ENCODE measurements at regions not wholly inside any gene's neighbourhood (a gene's known extent, or its start where the extent isn't known, plus 50 kb on each side); places are given as distances from the start of the nearest gene placed in this dataset.

DNA sequence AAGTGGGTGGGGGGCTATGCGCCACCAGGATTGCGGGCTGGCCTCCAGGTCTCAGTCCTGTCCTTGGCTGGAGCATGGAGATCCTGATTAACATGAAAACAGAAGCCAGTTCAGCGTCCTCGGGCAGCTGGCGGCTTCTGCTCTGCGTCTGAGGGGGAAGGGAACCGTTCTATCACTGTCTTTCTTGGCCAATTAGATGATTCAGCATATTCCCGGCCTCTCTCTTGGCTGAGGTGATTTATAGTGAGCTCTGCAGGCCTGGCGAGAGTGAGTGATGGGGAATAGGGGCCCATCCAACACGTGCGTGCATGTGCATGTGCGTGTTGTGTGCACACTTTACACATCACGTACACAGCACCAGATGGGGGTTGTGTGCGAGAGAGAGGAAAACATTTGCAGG is 145.8 kb upstream of the ATP6AP2 start:
- Mint-ChIP-seq H3K36me3 (no peaks in the 10 kb centered on the region), H3K9me3 (peaks cover 4% of the 10 kb centered on the region), H3K27me3 (no peaks in the 10 kb centered on the region), H3K4me3 (no peak overlapping the region), H3K27ac (no peak overlapping the region), H3K4me1 (peaks cover 6% of the 10 kb centered on the region)
- ATAC-seq (ENCODE audit: low read depth) (no peak), DNase-seq (no peak)
- POLR2A ChIA-PET, result no interaction called here

DNA sequence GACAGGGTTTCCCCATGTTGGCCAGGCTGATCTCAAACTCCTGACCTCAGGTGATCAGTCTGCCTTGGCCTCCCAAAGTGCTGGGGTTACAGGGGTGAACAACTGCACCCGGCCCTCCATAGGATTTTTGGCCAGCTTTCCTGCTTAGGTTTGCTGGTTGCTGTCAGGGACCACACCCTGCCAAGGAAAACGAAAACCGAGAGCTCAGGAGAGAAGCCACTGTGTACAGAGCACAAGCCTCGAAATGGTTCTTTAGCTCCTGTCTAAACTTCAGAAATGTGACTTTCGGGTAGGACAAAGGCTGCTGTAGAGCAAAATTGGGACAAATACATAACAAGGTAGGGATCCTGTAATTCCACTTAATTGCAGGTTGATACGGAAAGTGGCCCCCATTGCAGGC is 146.3 kb upstream of the ATP6AP2 start:
- DNase-seq (no peak), ATAC-seq (ENCODE audit: low read depth) (no peak)
- Mint-ChIP-seq H3K27ac (no peak overlapping the region), H3K9me3 (peaks cover 4% of the 10 kb centered on the region), H3K4me3 (no peak overlapping the region), H3K4me1 (peaks cover 3% of the 10 kb centered on the region), H3K36me3 (no peaks in the 10 kb centered on the region), H3K27me3 (no peaks in the 10 kb centered on the region)
- POLR2A ChIA-PET, result no interaction called here

DNA sequence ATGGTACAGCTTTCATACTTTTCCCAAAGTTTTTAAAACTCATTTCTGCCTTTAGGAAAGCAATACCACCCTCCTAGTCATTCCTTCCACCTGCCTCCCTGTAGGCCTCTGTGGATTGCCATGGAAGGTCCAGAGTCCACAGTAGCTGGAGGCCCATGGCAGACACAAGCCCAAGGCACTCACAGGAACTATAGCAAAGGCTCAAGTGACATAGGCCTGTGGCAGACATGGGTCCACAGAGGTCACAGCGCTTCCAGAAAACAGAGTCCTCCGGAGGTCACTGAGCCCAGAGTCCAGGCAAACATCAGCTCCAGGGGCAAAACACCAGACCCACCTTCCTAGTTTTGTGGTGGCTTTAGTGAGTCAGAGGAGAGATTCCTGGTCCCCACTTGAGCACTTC is 147.6 kb upstream of the ATP6AP2 start:
- Mint-ChIP-seq H3K27me3 (no peaks in the 10 kb centered on the region), H3K36me3 (no peaks in the 10 kb centered on the region), H3K9me3 (peaks cover 4% of the 10 kb centered on the region), H3K4me1 (no peaks in the 10 kb centered on the region), H3K4me3 (no peak overlapping the region), H3K27ac (no peak overlapping the region)
- DNase-seq (no peak), ATAC-seq (ENCODE audit: low read depth) (no peak)
- POLR2A ChIA-PET, result no interaction called here

DNA sequence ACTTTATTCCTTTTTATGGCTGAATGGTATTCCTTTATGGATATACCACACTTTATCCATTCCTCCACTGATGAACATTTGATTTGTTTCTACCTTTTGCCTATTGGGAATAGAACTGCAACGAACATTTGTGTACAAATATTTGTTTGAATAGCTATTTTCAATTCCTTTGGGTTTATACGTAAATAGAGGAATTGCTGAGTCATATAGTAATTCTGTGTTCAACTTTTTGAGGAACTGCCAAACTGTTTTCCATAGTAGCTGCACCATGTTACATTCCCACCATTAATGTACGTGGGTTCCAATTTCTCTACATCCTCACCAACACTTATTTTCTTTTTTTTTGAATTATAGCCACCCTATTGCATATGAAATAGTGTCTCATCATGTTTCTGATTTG is 156.5 kb upstream of the ATP6AP2 start:
- POLR2A ChIA-PET, result no interaction called here
- H3K36me3 Mint-ChIP-seq, result no peaks in the 10 kb centered on the region

DNA sequence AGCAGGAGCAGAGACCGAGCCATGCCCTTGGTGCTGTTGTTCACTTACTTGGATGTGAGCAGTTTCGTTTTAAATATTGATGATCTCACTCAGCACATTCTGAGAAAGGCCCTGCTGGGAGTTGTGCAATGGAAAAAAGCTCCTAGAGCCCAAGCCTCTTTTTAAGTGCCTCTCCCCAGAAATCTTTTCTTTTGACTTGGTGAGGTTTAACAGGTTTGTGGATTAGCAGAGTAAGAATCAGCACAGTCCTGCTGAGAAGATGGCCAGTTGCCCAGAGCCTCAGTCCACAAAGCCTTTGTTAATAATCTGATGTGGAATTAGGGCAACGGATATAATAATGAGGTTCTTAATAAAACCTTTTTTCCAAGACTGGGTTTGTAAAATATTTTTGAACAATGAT is 157.5 kb upstream of the ATP6AP2 start:
- Mint-ChIP-seq H3K27ac (no peak overlapping the region), H3K4me1 (peaks cover 14% of the 10 kb centered on the region), H3K4me3 (no peak overlapping the region), H3K27me3 (peaks cover 14% of the 10 kb centered on the region), H3K9me3 (peaks cover 1% of the 10 kb centered on the region), H3K36me3 (no peaks in the 10 kb centered on the region)
- POLR2A ChIA-PET, result no interaction called here
- ATAC-seq (ENCODE audit: low read depth) (no peak), DNase-seq (no peak)

More for the DNA sequence above, 156.5 kb upstream of the ATP6AP2 start:
- Mint-ChIP-seq H3K4me1 (peaks cover 6% of the 10 kb centered on the region), H3K27me3 (peaks cover 14% of the 10 kb centered on the region), H3K27ac (no peak overlapping the region), H3K9me3 (peaks cover 1% of the 10 kb centered on the region), H3K4me3 (no peak overlapping the region)
- DNase-seq, result no peak
- ATAC-seq (ENCODE audit: low read depth), result no peak

DNA sequence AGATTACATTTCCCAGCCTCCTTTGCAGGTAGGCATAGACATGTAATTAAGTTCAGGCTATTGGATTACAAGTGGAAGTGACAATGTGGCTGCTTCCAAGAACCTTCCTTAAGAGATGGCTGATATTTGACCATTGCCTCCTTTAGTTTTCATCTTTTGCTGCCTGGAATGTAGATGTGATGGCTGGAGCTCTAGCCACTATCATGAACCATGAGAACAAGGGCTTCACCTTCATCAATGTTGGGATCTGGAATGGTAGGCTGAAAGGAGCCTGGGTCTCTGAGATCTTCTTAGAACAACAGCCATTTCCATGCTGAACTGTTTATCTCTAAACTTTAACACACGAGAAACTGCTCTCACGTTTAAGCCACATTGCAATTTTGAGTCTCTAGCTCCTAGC is 158.7 kb upstream of the ATP6AP2 start:
- POLR2A ChIA-PET, result no interaction called here
- no peak for ATAC-seq (ENCODE audit: low read depth)
- peaks cover 15% of the 10 kb centered on the region for H3K4me1 Mint-ChIP-seq

DNA sequence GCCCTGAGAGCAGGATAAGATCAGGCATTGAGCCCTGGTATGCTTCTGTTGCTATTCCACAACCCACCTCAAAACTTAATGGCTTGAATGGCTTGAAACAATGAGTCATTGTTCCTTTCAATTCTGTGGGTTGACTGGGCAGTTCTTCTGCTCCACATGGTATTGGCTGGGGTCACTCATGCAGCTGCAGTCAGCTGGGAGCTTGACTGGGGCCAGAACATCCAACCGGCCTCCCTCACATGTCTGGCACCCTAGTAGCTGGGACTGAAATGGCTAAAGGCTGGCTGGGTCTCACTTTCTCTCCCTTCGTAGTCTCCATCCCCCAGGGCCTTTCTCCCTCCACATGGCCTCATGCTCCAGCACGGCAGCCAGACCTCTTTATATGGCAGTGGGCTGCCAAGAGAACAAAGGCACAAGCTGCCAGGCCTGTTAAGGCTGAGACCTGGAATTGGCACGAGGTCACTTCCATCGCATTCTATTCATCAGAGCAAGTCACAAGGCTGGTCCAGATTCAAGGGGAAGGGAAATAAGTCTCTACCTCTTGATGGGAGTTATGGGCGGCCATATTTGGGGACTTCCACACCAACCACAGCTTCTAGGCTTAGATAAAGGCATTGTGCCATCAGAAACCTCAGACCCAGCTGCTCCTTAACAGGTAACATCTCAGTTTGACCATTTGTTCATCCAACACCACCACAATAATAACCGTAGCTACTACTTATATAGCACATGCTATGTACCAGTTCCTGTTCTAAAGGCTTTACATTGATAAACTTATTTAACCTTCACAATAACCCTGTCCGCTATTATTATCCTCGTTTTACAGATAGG is 159.7 kb upstream of the ATP6AP2 start:
- Mint-ChIP-seq H3K27me3 (peaks cover 21% of the 10 kb centered on the region), H3K4me3 (no peak overlapping the region), H3K36me3 (no peaks in the 10 kb centered on the region), H3K4me1 (peaks cover 15% of the 10 kb centered on the region), H3K9me3 (no peaks in the 10 kb centered on the region), H3K27ac (no peak overlapping the region)
- DNase-seq (no peak), ATAC-seq (ENCODE audit: low read depth) (no peak)
- POLR2A ChIA-PET, result no interaction called here

More for the DNA sequence above, 158.7 kb upstream of the ATP6AP2 start:
- H3K9me3 Mint-ChIP-seq, result peaks cover 1% of the 10 kb centered on the region
- peaks cover 20% of the 10 kb centered on the region for H3K27me3 Mint-ChIP-seq
- no peak overlapping the region for H3K27ac Mint-ChIP-seq
- no peak overlapping the region for H3K4me3 Mint-ChIP-seq
- DNase-seq, result no peak
- H3K36me3 Mint-ChIP-seq, result no peaks in the 10 kb centered on the region

DNA sequence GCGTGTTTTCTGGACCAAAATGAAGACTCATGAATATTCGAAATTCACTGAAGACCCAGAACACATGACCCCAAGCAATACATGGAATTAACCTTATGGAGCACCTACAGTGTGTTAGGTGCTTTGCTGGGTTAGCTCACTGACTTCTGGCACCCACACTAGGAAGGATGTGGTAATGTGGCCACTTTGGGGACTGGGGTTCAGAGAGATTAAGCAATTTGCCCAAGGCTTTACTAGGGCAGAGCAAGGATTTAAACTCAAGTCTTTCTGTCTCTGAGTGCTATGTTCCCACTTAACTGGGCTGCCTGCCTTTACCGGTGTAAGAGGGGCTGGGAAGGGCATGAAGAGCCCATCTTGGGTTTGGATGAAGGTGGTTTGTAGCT is 162.0 kb upstream of the ATP6AP2 start:
- H3K27me3 Mint-ChIP-seq, result peaks cover 18% of the 10 kb centered on the region
- ATAC-seq (ENCODE audit: low read depth) (peak; percentile 98), DNase-seq (peak; percentile 43)
- peaks cover 15% of the 10 kb centered on the region for H3K4me1 Mint-ChIP-seq
- H3K36me3 Mint-ChIP-seq, result no peaks in the 10 kb centered on the region
- H3K4me3 Mint-ChIP-seq, result peak overlapping the region; percentile 22
- POLR2A ChIA-PET, result no interaction called here
- no peaks in the 10 kb centered on the region for H3K9me3 Mint-ChIP-seq
- H3K27ac Mint-ChIP-seq, result no peak overlapping the region

DNA sequence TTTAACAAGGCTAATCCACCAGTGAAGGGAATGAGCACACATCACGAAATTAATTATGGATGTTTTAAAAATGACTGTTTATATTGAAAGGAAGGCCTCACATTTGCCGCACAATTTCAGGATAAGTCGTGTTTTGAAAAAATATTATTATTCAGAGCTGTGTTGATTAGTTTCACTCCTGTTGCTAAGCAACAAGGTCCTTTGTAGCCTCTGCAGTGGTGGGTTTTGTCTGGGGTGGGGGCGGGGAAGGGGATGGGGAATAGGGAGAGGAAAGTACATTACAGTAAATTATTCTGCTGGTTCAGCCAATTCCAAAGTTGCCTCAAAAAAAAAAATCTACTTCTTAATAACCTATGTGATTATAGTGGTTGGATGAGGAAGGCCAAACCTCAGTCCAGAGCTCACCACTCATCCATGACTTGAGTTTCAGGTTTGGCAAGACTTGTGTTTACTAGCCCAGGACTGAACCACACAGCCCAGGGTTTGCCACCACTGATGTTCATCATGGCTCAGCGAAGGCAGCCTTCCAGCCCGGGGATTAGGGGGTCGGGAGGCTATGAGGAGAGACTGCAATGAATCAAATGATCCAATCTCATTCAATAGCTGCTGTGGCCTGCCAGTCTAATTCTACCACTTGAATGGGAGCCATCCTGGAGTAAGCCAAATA is 162.5 kb upstream of the ATP6AP2 start:
- POLR2A ChIA-PET, result no interaction called here
- peak; percentile 30 for DNase-seq
- H3K27ac Mint-ChIP-seq, result no peak overlapping the region
- H3K4me1 Mint-ChIP-seq, result peaks cover 15% of the 10 kb centered on the region
- peaks cover 18% of the 10 kb centered on the region for H3K27me3 Mint-ChIP-seq
- no peaks in the 10 kb centered on the region for H3K36me3 Mint-ChIP-seq
- H3K9me3 Mint-ChIP-seq, result no peaks in the 10 kb centered on the region
- peak; percentile 28 for ATAC-seq (ENCODE audit: low read depth)
- H3K4me3 Mint-ChIP-seq, result no peak overlapping the region

DNA sequence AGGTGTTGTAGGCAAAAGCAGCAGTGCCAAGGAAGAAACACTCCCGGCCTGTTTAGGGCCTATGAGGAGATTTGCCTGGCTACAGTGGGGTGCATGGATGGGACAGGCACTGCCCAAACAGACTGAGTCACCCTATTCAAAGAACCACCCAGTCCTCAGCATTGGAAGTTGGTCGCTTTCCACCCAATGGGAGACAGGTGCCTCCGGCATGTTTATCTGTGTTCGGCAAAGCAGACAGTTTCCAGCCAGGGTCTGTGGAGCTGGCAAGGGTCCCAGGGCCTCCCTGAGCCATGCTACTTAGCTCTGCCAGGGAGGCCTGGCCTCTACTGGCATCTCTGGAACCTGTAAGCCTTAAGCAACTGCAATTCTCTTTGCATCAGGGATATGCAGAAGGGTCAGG is 165.1 kb upstream of the ATP6AP2 start:
- H3K4me3 Mint-ChIP-seq, result no peak overlapping the region
- DNase-seq, result no peak
- H3K4me1 Mint-ChIP-seq, result peaks cover 12% of the 10 kb centered on the region
- no peak overlapping the region for H3K27ac Mint-ChIP-seq
- H3K36me3 Mint-ChIP-seq, result no peaks in the 10 kb centered on the region
- peaks cover 18% of the 10 kb centered on the region for H3K27me3 Mint-ChIP-seq
- H3K9me3 Mint-ChIP-seq, result no peaks in the 10 kb centered on the region
- POLR2A ChIA-PET, result no interaction called here
- no peak for ATAC-seq (ENCODE audit: low read depth)

DNA sequence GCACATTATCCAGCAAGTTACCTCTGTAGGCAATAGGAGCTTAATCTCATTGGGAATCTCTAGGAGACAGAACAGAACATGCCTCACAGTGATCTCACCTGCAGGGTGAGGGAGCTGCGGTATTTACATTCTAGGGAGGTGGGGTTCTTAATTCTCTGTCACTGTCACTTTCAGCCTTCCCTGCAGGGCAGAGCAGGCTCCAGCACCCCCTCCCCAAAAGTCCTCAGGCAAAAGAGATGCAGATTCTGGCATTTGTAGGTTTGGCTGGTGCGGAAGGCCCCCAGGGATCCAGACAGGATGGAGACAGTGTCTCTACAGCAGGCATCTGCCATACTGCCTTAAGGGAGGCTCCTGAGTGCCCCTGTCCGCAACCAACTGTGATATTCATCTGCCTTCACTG is 166.4 kb upstream of the ATP6AP2 start:
- Mint-ChIP-seq H3K27me3 (peaks cover 18% of the 10 kb centered on the region), H3K9me3 (no peaks in the 10 kb centered on the region), H3K27ac (no peak overlapping the region), H3K4me1 (peaks cover 10% of the 10 kb centered on the region), H3K36me3 (no peaks in the 10 kb centered on the region), H3K4me3 (no peak overlapping the region)
- ATAC-seq (ENCODE audit: low read depth) (no peak), DNase-seq (no peak)
- POLR2A ChIA-PET, result no interaction called here

DNA sequence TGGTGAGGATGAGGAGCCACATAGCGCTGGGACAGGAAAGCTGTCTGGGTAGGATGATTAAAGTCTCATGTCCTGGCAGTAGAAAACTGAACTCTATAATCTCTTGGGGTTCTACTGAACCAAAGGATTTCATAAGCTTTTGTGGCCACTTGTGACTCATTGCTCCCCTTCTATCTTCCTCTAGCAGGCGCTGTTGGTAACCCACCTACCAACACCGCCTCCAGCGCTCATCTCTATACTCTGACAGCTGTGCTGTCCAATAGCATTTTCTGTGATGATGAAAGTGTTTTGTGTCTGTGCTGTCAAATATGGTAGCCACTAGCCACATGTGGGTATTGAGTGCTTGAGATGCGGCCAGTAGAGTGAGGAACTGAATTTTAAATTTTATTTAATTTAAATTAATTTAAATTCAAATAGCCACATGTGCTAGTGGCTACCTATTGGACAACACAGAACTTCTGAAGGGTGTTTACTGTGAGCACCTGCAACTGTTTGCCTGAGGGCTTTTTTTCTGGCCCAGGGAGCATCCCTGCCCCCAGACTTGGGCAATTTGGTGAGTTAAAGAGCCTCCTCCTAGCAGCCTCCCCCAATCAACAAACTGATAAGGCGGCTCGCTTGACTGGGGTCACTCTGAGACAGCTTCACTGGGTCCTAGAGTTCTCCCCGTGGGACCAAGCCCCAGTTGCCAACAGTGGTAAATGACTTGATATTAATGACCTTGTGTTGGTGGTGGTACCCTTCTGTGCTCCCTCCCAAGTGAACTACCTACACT is 169.2 kb upstream of the ATP6AP2 start:
- POLR2A ChIA-PET, result no interaction called here
- H3K4me1 Mint-ChIP-seq, result no peaks in the 10 kb centered on the region
- H3K27ac Mint-ChIP-seq, result no peak overlapping the region
- DNase-seq, result no peak
- H3K36me3 Mint-ChIP-seq, result no peaks in the 10 kb centered on the region
- no peak overlapping the region for H3K4me3 Mint-ChIP-seq
- H3K27me3 Mint-ChIP-seq, result peaks cover 13% of the 10 kb centered on the region
- no peak for ATAC-seq (ENCODE audit: low read depth)
- H3K9me3 Mint-ChIP-seq, result peaks cover 4% of the 10 kb centered on the region

DNA sequence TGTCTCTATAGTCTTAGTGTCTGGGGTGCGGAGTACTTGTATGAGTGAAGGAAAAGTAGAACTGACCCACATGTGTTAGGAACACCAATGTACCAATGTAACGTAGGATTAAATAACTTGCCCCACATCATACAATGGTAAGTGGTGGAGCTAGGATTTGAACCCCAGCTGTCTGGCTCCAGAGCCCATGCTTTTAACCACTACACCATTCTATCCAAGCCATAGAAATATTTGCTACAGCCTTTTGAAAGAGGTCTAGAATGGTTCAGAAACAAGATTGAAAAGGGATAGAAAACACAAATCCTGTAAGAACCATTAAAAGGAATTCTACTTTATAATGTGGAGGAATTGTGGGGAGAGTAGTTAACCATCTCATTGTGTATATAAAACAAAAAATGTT is 169.9 kb upstream of the ATP6AP2 start:
- Mint-ChIP-seq H3K36me3 (no peaks in the 10 kb centered on the region), H3K27me3 (peaks cover 15% of the 10 kb centered on the region), H3K4me1 (no peaks in the 10 kb centered on the region), H3K9me3 (peaks cover 4% of the 10 kb centered on the region), H3K4me3 (no peak overlapping the region), H3K27ac (no peak overlapping the region)
- DNase-seq (no peak), ATAC-seq (ENCODE audit: low read depth) (no peak)
- POLR2A ChIA-PET, result no interaction called here

All from activated naive CD8-positive, alpha-beta T cell treated with anti-CD3 and anti-CD28 coated beads, Interleukin-2, amount 10 ng/mL, durations not matched to agents 7 days and 5 days (primary cell).